ENCODE measurements at regions not wholly inside any gene's neighbourhood (a gene's known extent, or its start where the extent isn't known, plus 50 kb on each side); places are given as distances from the start of the nearest gene placed in this dataset.

- TF ChIP-seq POLR2A (IDR thresholded peaks at IDR 0.05) (no peak), CTCF (IDR thresholded peaks at IDR 0.05) (no peak)
Observed at GRCh38 chr2:4775668-4776067, 916.5 kb upstream of the SOX11 start.

All from thyroid gland (tissue), 4 donors.